ENCODE measurements at regions not wholly inside any gene's neighbourhood (a gene's known extent, or its start where the extent isn't known, plus 50 kb on each side); places are given as distances from the start of the nearest gene placed in this dataset.
"Not testable (repeated sequence)": the region's sequence is repeated elsewhere in the genome, so short reads cannot be mapped to it uniquely, and the experiment has no call there.

DNA sequence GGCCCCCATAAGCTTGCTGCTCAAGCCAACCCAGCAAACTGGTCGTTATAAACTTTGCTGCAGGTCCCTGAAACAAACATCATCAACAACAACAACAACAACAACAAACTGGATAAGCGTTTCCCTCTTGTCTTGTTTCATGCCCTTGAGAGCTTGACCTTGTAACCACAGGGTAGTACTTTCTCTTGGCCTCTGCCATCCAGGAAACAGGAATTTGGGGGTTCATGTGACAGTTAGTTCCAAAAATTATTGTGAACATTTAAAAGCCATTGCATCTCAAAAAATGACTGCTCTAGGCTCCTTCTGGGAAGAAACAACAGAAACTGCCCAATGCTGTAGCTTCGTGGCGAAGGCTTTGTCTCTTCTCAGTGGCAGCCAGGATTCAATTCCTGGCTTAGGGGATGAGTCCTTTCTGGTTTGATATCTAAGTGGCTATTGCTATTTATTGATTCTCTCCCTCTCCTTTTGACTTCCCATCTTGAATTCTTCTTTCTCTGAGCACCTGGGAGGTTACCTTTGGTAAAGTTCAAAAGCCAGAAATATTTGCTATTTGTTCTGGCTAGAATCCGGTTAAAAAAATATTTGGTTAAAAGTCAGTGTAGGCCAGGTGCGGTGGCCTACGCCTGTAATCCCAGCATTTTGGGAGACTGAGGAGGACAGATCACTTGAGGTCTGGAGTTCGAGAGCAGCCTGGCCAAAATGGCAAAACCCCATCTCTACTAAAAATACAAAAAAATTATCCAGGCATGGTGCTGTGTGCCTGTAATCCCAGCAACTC, 52.0 kb upstream of the CPM start:
- peaks cover 4% of the 10 kb centered on the region for H3K36me3 Mint-ChIP-seq
- no peak overlapping the region for H3K27ac Mint-ChIP-seq
- peaks cover 5% of the 10 kb centered on the region for H3K27me3 Mint-ChIP-seq
- peaks cover 15% of the 10 kb centered on the region for H3K9me3 Mint-ChIP-seq
- H3K4me1 Mint-ChIP-seq, result no peaks in the 10 kb centered on the region
- no peak overlapping the region for H3K4me3 Mint-ChIP-seq

DNA sequence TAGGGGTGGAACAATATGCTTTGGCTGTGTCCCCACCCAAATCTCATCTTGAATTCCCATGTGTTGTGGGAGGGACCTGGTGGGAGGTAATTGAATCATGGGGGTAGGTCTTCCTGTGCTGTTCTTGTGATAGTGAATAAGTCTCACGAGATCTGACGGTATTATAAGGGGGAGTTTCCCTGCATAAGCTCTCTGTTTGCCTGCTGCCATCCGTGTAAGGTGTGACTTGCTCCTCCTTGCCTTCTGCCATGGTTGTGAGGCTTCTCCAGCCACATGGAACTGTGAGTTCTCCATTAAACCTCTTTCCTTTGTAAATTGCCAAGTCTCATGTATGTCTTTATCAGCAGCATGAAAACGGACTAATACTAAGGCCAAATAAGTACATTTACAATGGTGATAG, 64.6 kb upstream of the CPM start:
- not testable (repeated sequence) for H3K36me3 Mint-ChIP-seq, H3K4me1 Mint-ChIP-seq, H3K9me3 Mint-ChIP-seq, H3K4me3 Mint-ChIP-seq, H3K27me3 Mint-ChIP-seq
- peak overlapping the region; percentile 8 for H3K27ac Mint-ChIP-seq

DNA sequence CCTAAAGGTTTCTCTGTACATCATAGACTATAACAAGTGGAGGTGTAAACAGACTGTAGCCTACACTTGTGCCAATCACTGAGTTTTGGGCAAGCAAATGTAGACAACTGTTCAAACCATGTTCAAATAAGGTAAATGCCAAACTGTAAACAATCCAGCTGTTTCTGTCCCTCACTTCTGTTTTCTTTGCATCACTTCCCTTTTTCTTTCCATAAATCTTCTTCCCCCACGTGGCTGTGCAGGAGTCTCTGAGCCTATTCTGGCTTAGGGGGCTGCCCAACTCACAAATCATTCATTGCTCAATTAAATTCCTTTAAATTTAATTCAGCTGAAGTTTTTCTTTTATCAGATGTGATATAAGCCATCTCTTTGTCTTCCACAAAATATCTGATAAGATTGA, 65.1 kb upstream of the CPM start:
- no peaks in the 10 kb centered on the region for H3K4me1 Mint-ChIP-seq
- H3K4me3 Mint-ChIP-seq, result no peak overlapping the region
- peaks cover 4% of the 10 kb centered on the region for H3K36me3 Mint-ChIP-seq
- no peak overlapping the region for H3K27ac Mint-ChIP-seq
- no peaks in the 10 kb centered on the region for H3K27me3 Mint-ChIP-seq
- no peaks in the 10 kb centered on the region for H3K9me3 Mint-ChIP-seq

DNA sequence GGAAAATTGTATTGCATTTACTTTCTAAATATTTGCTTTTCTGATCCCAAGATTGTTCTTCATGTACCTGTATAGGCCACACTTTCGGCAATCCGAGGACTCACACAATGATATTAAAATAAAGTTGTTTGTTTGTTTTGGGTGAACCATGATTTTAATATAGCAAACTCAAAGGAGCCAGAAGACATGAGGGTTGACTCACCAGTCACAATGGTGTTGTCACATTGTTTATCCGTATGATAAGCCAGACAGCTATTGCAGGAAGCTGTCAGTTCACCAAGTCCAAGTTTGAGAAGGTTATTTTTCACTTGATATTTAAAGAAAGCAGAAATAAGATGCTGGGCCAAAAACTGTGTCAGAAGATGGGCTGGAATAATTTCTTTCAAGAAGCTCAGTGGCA, 67.1 kb upstream of the CPM start:
- peaks cover 4% of the 10 kb centered on the region for H3K36me3 Mint-ChIP-seq
- no peak overlapping the region for H3K27ac Mint-ChIP-seq
- H3K9me3 Mint-ChIP-seq, result no peaks in the 10 kb centered on the region
- H3K4me1 Mint-ChIP-seq, result no peaks in the 10 kb centered on the region
- H3K27me3 Mint-ChIP-seq, result no peaks in the 10 kb centered on the region
- H3K4me3 Mint-ChIP-seq, result no peak overlapping the region

DNA sequence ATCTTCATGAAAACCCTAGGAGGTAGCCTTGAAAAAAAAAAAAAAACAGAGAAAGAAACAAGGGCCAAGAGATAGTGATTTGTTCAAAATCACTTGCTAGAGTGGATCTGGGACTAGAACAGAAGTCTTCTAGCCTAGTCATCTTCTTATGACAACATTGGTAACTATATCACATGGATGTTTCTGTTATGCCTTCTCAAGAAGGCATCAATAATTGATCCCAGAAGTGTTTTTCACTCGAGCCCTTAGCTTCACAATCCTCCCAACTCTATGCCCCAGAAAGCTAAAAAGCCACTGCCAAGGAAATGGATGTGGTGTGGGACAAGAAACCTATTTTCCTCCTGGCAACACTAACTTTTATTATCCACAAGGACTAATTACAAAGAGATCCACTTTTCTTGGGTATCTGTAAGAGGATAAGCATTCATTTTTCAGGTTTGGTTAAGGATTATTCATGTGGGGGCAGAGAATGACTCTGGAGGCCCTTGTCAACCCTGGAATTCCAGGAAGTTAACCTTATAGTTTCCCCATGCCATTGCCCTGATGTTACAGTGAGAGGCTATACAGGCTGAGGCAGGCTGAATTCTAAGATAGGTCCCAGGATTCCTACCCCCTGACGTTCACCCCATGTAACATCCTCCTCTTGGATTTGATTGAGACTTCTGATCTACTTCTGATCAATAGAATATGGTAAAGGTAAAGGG, 67.7 kb upstream of the CPM start:
- Mint-ChIP-seq H3K4me3 (no peak overlapping the region), H3K9me3 (no peaks in the 10 kb centered on the region), H3K36me3 (peaks cover 4% of the 10 kb centered on the region), H3K27ac (no peak overlapping the region), H3K27me3 (no peaks in the 10 kb centered on the region), H3K4me1 (no peaks in the 10 kb centered on the region)

DNA sequence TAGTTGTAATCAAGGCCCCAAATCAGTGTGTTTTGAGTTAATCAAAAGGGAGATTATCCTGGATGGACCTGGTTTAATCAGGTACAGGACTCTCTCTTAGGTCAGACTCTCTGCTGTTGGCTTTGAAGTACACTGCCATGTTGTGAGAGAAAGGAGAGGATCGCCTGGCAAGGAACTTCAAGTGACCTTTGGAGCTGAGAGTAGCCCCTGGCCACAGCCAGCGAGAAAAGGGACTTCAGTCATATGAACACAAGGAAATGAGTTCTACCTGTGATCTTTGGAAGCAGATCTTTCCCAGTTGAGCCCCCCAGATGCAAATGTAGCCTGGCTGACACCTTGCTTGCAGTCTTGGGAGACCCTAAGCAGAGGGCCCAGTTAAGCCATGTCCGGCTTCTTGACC, 68.3 kb upstream of the CPM start:
- peaks cover 3% of the 10 kb centered on the region for H3K27me3 Mint-ChIP-seq
- no peaks in the 10 kb centered on the region for H3K9me3 Mint-ChIP-seq
- no peaks in the 10 kb centered on the region for H3K4me1 Mint-ChIP-seq
- H3K36me3 Mint-ChIP-seq, result peaks cover 4% of the 10 kb centered on the region
- no peak overlapping the region for H3K4me3 Mint-ChIP-seq
- no peak overlapping the region for H3K27ac Mint-ChIP-seq

DNA sequence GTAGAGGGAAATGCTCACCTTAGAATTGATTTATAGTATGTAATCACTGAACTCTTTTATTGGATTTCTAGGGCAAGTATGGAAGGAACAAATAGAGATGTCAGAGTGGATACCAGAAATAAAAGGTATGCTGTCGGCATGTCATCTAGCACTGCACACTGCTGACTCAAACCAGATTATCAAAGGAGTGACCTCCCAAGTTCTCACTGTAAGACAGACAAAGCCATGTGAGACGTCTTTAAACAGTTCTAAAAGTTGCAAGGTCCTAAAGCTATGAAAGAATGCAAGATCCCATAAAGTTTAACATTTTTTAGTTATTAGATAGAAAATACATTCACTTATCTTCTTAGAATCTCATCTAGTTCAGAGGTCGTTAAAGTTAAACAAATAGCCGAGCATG, 70.0 kb upstream of the CPM start:
- H3K4me1 Mint-ChIP-seq, result peaks cover 10% of the 10 kb centered on the region
- no peak overlapping the region for H3K4me3 Mint-ChIP-seq

DNA sequence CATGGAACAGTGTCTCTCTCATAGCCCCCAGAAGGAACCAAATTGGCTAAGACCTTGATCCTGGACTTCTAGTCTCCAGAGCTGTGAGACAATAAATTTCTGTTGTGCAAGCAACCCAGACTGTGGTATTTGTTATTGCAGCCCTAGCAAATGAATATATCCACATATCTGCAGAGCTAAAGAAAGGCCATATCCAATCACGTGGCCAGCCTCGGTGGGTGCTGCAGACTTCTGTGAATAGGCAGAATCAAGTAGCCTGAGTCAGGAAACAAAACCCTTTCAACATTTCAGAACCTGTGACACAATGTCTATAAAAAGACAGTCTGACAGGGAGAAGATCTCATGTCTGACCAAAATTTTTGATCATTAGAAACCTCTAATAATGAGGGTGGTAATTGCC, 71.0 kb upstream of the CPM start:
- no peak overlapping the region for H3K27ac Mint-ChIP-seq
- H3K4me3 Mint-ChIP-seq, result no peak overlapping the region
- H3K36me3 Mint-ChIP-seq, result no peaks in the 10 kb centered on the region
- H3K27me3 Mint-ChIP-seq, result peaks cover 3% of the 10 kb centered on the region
- peaks cover 12% of the 10 kb centered on the region for H3K4me1 Mint-ChIP-seq
- H3K9me3 Mint-ChIP-seq, result no peaks in the 10 kb centered on the region

More for the DNA sequence above, 70.0 kb upstream of the CPM start:
- Mint-ChIP-seq H3K36me3 (no peaks in the 10 kb centered on the region), H3K9me3 (no peaks in the 10 kb centered on the region), H3K27ac (no peak overlapping the region), H3K27me3 (peaks cover 3% of the 10 kb centered on the region)

DNA sequence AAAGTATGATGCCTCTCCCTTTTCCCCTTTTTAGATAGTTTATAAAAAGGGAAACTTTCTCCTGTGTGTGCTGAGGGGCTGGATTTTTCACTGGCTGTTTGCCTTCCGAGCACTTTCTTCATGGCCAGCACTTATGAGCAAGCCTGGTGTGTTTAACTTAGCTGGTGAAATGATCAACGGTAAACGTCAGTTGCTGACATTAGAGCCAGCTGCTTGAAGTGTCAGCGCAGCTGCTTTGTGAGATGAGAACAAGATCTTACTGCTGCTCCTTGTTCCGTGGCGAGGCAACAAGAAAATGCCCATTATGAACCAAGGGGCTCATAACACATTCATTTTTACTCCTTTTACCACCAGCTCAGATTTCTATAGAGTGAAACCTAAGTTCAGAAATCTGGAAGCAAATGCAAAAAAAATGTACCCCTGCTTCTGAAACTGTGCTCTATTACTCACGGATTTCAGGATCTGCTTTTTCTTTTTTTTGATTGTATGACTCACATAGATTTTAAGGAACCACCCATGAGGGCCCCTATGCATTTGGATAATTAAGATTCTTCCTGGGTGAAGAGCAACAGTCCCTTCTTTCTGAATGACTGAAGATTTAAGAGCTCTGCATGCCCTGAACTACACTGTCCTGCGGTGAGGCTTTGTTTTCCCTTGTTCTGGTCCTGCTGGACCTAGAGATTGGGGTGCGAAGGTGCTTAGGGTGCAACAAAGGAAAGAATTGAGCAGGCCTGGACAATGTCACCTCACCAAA, 74.3 kb upstream of the CPM start:
- Mint-ChIP-seq H3K27ac (peak overlapping the region; percentile 43), H3K4me3 (no peak overlapping the region), H3K9me3 (no peaks in the 10 kb centered on the region), H3K4me1 (peaks cover 12% of the 10 kb centered on the region), H3K36me3 (no peaks in the 10 kb centered on the region), H3K27me3 (peaks cover 6% of the 10 kb centered on the region)

DNA sequence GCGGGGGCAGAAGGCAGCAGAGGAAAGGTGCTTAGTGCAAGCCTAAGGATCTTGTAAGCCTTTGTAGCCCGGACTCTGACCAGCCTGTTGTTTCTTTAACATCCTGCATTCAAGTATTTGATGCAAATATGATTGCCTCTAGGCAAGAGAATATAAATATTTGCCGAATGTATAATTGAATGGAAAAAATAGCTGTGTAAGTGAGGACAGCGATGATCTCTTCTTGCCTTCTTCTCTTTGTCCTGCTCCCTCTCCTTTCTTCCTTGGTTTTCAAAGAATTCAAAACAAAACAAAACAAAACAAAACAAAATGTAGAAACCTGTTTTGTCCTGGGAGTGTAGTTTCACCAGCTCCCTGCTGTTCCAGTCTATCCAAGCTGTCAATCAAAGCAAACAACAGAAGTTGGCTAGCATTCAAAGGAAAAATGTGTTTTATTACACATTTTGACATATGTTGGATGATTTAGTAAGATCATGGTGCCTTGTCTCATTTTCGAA, 74.9 kb upstream of the CPM start:
- Mint-ChIP-seq H3K27me3 (peaks cover 6% of the 10 kb centered on the region), H3K9me3 (no peaks in the 10 kb centered on the region), H3K4me1 (peaks cover 12% of the 10 kb centered on the region), H3K4me3 (no peak overlapping the region), H3K27ac (no peak overlapping the region), H3K36me3 (no peaks in the 10 kb centered on the region)

DNA sequence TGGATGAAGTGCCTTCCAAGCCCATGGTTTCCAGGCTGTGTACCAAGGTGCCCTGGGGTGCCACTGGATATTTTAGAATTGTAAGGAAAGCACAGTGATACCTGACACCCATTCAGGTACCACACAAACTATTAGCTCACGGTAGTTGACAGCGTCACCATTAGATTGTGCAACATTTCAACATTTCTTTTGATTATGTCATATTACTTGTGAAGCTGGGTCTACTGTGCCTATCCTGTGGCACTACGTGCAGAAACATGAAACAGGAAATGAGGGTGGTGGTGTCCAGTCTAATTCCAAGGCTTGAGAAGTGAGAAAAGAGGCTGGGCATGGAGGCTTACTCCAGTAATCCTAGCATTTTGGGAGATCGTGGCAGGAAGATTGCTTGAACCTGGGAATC, 75.5 kb upstream of the CPM start:
- Mint-ChIP-seq H3K27ac (no peak overlapping the region), H3K4me3 (no peak overlapping the region), H3K4me1 (peaks cover 12% of the 10 kb centered on the region), H3K9me3 (no peaks in the 10 kb centered on the region), H3K36me3 (no peaks in the 10 kb centered on the region), H3K27me3 (peaks cover 6% of the 10 kb centered on the region)

DNA sequence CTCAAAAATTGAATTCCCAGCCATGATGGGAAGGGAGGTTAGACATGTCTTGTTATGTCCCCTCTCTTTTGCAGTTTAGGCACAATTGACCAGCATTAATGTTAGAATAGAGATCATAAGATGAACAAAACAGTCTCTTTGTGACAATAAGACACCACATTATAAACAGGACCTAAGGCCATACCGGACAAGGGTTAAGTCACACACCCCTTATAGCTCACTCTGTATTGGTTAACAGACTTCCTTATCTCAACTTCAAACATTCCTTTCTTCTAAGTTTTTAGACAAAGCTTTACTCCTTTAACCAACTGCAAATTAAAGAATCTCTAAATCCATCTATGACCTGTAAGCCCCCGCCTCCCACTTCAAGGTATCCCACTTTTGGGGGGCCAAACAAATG, 81.1 kb upstream of the CPM start:
- no peaks in the 10 kb centered on the region for H3K4me1 Mint-ChIP-seq
- no peaks in the 10 kb centered on the region for H3K36me3 Mint-ChIP-seq
- no peaks in the 10 kb centered on the region for H3K9me3 Mint-ChIP-seq
- H3K27ac Mint-ChIP-seq, result no peak overlapping the region
- H3K27me3 Mint-ChIP-seq, result peaks cover 6% of the 10 kb centered on the region
- no peak overlapping the region for H3K4me3 Mint-ChIP-seq

DNA sequence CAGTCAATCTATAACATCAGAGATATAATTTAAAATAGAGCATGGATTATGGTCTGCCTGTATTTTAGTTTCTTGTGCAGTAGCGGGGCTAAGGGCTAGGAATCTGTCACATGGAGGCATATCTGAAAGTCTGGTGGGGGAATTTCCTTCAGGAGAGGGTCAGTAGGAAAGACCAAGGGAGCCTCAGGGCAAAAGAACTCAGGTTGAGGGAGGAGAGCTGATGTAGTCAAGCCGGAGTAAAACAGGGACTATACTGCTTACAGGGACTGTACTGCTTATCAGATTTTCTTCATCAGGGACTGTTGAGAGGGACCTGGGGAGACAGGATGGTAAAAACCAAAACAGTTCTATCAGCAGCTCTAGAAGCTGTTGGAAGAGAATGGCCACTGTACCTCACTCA, 82.0 kb upstream of the CPM start:
- Mint-ChIP-seq H3K27ac (no peak overlapping the region), H3K4me3 (no peak overlapping the region), H3K9me3 (no peaks in the 10 kb centered on the region), H3K36me3 (no peaks in the 10 kb centered on the region), H3K4me1 (no peaks in the 10 kb centered on the region), H3K27me3 (peaks cover 6% of the 10 kb centered on the region)

DNA sequence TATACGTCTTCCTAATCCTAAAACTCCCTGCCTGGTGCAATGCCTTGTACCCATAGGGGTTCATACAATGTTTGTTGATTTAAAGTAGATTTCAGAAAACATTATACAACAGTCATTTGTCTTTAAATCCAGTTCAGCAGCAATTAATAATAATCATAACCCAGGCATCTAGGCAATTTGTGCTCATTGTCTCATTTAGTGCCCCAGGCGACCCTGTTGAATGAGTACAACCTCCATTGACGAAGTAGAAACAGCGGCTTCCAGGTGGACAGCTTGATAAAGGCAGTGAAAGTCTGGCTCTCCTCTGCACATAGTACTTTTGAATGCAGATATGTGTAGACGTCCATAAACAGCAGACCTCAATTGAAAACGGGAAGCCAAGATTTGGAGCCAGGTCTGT, 82.9 kb upstream of the CPM start:
- Mint-ChIP-seq H3K4me1 (no peaks in the 10 kb centered on the region), H3K4me3 (no peak overlapping the region), H3K9me3 (no peaks in the 10 kb centered on the region), H3K36me3 (peaks cover 3% of the 10 kb centered on the region), H3K27me3 (peaks cover 7% of the 10 kb centered on the region), H3K27ac (no peak overlapping the region)

DNA sequence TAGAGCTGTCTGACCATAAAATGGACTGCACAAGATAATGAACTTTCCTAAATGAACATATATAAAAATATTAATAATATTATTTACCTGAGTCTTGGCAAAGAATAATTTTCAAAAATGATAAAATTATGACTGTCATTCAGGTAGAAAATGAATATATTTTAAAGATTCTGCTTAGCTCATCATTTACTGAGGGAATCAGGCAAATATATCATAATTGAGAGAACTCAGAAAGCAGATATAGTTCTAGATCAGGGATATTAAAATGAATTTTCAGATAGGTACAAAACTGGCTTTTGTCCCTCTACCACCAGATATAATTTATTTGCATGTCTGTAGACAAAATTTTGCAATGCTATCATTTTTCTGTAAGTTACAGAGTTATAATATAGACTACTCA, 86.1 kb upstream of the CPM start:
- Mint-ChIP-seq H3K4me3 (no peak overlapping the region), H3K9me3 (no peaks in the 10 kb centered on the region), H3K36me3 (peaks cover 3% of the 10 kb centered on the region), H3K4me1 (no peaks in the 10 kb centered on the region), H3K27ac (no peak overlapping the region), H3K27me3 (peaks cover 7% of the 10 kb centered on the region)

DNA sequence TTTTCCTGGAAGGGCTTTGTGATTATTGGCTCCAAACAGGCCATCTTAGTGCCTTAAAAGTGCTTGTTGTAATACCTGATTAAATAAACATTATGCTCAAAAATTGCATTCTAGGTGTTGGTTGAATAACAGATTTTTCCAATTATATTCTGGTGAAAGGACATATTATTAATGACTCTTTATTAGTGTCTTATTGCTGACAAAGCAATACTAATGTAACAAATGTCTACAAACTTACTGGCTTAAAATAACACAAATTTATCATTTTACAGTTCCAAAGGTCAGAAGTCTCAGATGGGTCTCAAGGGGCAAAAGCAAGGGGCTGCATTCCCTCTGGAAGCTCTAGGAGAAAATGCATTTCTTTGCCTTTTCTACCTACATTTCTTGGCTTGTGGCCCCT, 86.9 kb upstream of the CPM start:
- Mint-ChIP-seq H3K27me3 (peaks cover 7% of the 10 kb centered on the region), H3K4me1 (no peaks in the 10 kb centered on the region), H3K36me3 (peaks cover 3% of the 10 kb centered on the region), H3K27ac (no peak overlapping the region), H3K9me3 (no peaks in the 10 kb centered on the region), H3K4me3 (no peak overlapping the region)

Data from activated naive CD4-positive, alpha-beta T cell treated with anti-CD3 and anti-CD28 coated beads, Interleukin-2, amount 50 U/mL, for 24 hours (primary cell).